Epithelial cell of esophagus (primary cell): ENCODE measurements at regions not wholly inside any gene's neighbourhood (a gene's known extent, or its start where the extent isn't known, plus 50 kb on each side); places are given as distances from the start of the nearest gene placed in this dataset.

Source experiments
- DNase-seq: peaks from one replicate; pipeline ENCODE4 v3.0.0; 2010; ENCODE audit warnings: low read depth
- H3K4me3 ChIP-seq: 2 replicates; pipeline ENCODE4 v1.5.1; 2011; ENCODE audit warnings: mild to moderate bottlenecking, low read length, control low read depth
- CTCF ChIP-seq: IDR thresholded peaks from 2 replicates; pipeline ENCODE4 v1.5.1; 2011; ENCODE audit warnings: low read depth, mild to moderate bottlenecking, low read length, control low read depth, inconsistent platforms; ENCODE audit not compliant: insufficient read depth; ENCODE audit errors: missing control alignments

- DNase-seq = no peak
- no peak overlapping the region for H3K4me3 ChIP-seq
- no peak for TF ChIP-seq CTCF
These were observed 595.8 kb upstream of the TSPY4 start for GRCh38 chrY:8741343-8742069.

GRCh38 chrY:8764184-8764583, 573.1 kb upstream of the TSPY4 start:
- DNase-seq = no peak
- TF ChIP-seq CTCF = no peak

GRCh38 chrY:8781184-8781890, 555.9 kb upstream of the TSPY4 start:
- DNase-seq = no peak
- no peak for TF ChIP-seq CTCF
- no peak overlapping the region for H3K4me3 ChIP-seq

More at GRCh38 chrY:8764184-8764583, 573.1 kb upstream of the TSPY4 start:
- no peak overlapping the region for H3K4me3 ChIP-seq

GRCh38 chrY:8794561-8794960, 542.7 kb upstream of the TSPY4 start:
- TF ChIP-seq CTCF = no peak
- H3K4me3 ChIP-seq = no peak overlapping the region
- DNase-seq = no peak

GRCh38 chrY:8804317-8804716, 532.9 kb upstream of the TSPY4 start:
- DNase-seq = no peak
- no peak overlapping the region for H3K4me3 ChIP-seq
- TF ChIP-seq CTCF = no peak

GRCh38 chrY:8807648-8808408, 529.4 kb upstream of the TSPY4 start:
- DNase-seq = peak; percentile 15
- H3K4me3 ChIP-seq = no peak overlapping the region
- no peak for TF ChIP-seq CTCF
